ENCODE measurements at regions not wholly inside any gene's neighbourhood (a gene's known extent, or its start where the extent isn't known, plus 50 kb on each side); places are given as distances from the start of the nearest gene placed in this dataset.
"Not testable (repeated sequence)": the region's sequence is repeated elsewhere in the genome, so short reads cannot be mapped to it uniquely, and the experiment has no call there.

GRCh38 chr2:110394769-110395168, 77.8 kb downstream of the LIMS4 start:
- TF ChIP-seq CTCF, EP300 (IDR thresholded peaks at IDR 0.05): not testable (repeated sequence)

All from suprapubic skin (tissue), 3 donors.